Loucy (cell line): ENCODE measurements at regions not wholly inside any gene's neighbourhood (a gene's known extent, or its start where the extent isn't known, plus 50 kb on each side); places are given as distances from the start of the nearest gene placed in this dataset.

ENCODE experiments used
- H2AFZ ChIP-seq: fragments of 200-600 bp; sonication (generic); 2 replicates; pipeline ENCODE4 v1.6.0; 2016; ENCODE audit warnings: antibody characterized with exemption, mild to moderate bottlenecking, low read length, moderate library complexity
- H3F3A ChIP-seq: fragments of 200-600 bp; 2 replicates; pipeline ENCODE4 v1.6.0; 2016; ENCODE audit warnings: antibody characterized with exemption, low read depth, mild to moderate bottlenecking
- H3K27me3 ChIP-seq: fragments of 200-600 bp; sonication (generic); 2 replicates; pipeline ENCODE4 v1.6.1; 2014; ENCODE audit warnings: low read length, mild to moderate bottlenecking; ENCODE audit not compliant: insufficient read depth, poor library complexity, severe bottlenecking
- H3K36me3 ChIP-seq: fragments of 200-600 bp; sonication (generic); 2 replicates; pipeline ENCODE4 v1.6.1; 2016; ENCODE audit warnings: low read length; ENCODE audit not compliant: insufficient read depth
- H3K4me1 ChIP-seq: fragments of 200-600 bp; sonication (generic); 2 replicates; pipeline ENCODE4 v1.5.1; 2014; ENCODE audit warnings: low read length, mild to moderate bottlenecking; ENCODE audit not compliant: insufficient read depth, poor library complexity, severe bottlenecking
- H3K4me2 ChIP-seq: fragments of 200-600 bp; sonication (generic); 2 replicates; pipeline ENCODE4 v1.6.0; 2014; ENCODE audit warnings: antibody characterized with exemption, low read length, low read depth, mild to moderate bottlenecking; ENCODE audit not compliant: poor library complexity, severe bottlenecking
- H3K4me3 ChIP-seq: fragments of 200-600 bp; sonication (generic); 2 replicates; pipeline ENCODE4 v1.5.1; 2014; ENCODE audit warnings: low read length, mild to moderate bottlenecking, mixed read lengths; ENCODE audit not compliant: poor library complexity, severe bottlenecking
- H3K79me2 ChIP-seq: fragments of 200-600 bp; sonication (generic); 2 replicates; pipeline ENCODE4 v1.6.1; 2014; ENCODE audit warnings: low read length; ENCODE audit not compliant: insufficient read depth
- H3K9ac ChIP-seq: fragments of 200-600 bp; sonication (generic); 2 replicates; pipeline ENCODE4 v1.6.0; 2014; ENCODE audit warnings: mild to moderate bottlenecking, low read depth, low read length, moderate library complexity; ENCODE audit not compliant: poor library complexity, severe bottlenecking
- H3K9me2 ChIP-seq: fragments of 200-600 bp; sonication (generic); replicated peaks from 2 replicates; pipeline ENCODE4 v1.6.1; 2016; ENCODE audit warnings: low read depth, low read length, mixed read lengths
- H3K9me3 ChIP-seq: fragments of 200-600 bp; sonication (generic); 2 replicates; pipeline ENCODE4 v1.6.1; 2014; ENCODE audit warnings: mild to moderate bottlenecking, antibody characterized with exemption, low read length, low read depth; ENCODE audit not compliant: insufficient read depth
- H4K20me1 ChIP-seq: fragments of 200-600 bp; sonication (generic); 2 replicates; pipeline ENCODE4 v1.6.0; 2014; ENCODE audit warnings: antibody characterized with exemption, low read length, mild to moderate bottlenecking; ENCODE audit not compliant: insufficient read depth, poor library complexity, severe bottlenecking
- CTCF ChIP-seq: fragments of 200-600 bp; sonication (generic); conservative IDR thresholded peaks from 2 replicates; pipeline ENCODE4 v1.5.1; 2014; ENCODE audit warnings: mild to moderate bottlenecking, antibody characterized with exemption, low read length
- EZH2phosphoT487 ChIP-seq: fragments of 200-600 bp; IDR thresholded peaks from 2 replicates; pipeline ENCODE4 v1.6.1; 2018; ENCODE audit warnings: antibody characterized with exemption, mild to moderate bottlenecking, moderate library complexity, borderline replicate concordance

GRCh38 chr21:38083535-38083934 lies 167.3 kb upstream of the KCNJ6 start:
- H3K27me3 ChIP-seq: no peaks in the 10 kb centered on the region
- no peaks in the 10 kb centered on the region for H3K4me1 ChIP-seq
- no peaks in the 10 kb centered on the region for H3K9me3 ChIP-seq
- H3K4me3 ChIP-seq: no peak overlapping the region
- no peak overlapping the region for H2AFZ ChIP-seq
- no peak overlapping the region for H3K9ac ChIP-seq
- no peaks in the 10 kb centered on the region for H3K36me3 ChIP-seq
- no peaks in the 10 kb centered on the region for H4K20me1 ChIP-seq
- H3K79me2 ChIP-seq: no peaks in the 10 kb centered on the region
- H3K9me2 ChIP-seq: no peaks in the 10 kb centered on the region
- TF ChIP-seq EZH2phosphoT487: no peak
- TF ChIP-seq CTCF: no peak
- H3F3A ChIP-seq: no peaks in the 10 kb centered on the region
- H3K4me2 ChIP-seq: no peak overlapping the region

- Histone ChIP-seq H4K20me1 (no peaks in the 10 kb centered on the region), H3K36me3 (no peaks in the 10 kb centered on the region), H3K4me2 (no peak overlapping the region), H3K27me3 (no peaks in the 10 kb centered on the region), H3K4me3 (no peak overlapping the region), H2AFZ (no peak overlapping the region), H3K9me3 (no peaks in the 10 kb centered on the region), H3K4me1 (no peaks in the 10 kb centered on the region), H3K9me2 (no peaks in the 10 kb centered on the region), H3K9ac (no peak overlapping the region), H3F3A (no peaks in the 10 kb centered on the region), H3K79me2 (no peaks in the 10 kb centered on the region)
- TF ChIP-seq CTCF (no peak), EZH2phosphoT487 (no peak)
Observed at GRCh38 chr21:38086580-38086979, 170.2 kb upstream of the KCNJ15 start.

- Histone ChIP-seq H4K20me1 (no peaks in the 10 kb centered on the region), H3K4me2 (no peak overlapping the region), H3K9me2 (no peaks in the 10 kb centered on the region), H3K79me2 (no peaks in the 10 kb centered on the region), H3F3A (no peaks in the 10 kb centered on the region), H3K4me3 (no peak overlapping the region), H2AFZ (no peak overlapping the region), H3K27me3 (no peaks in the 10 kb centered on the region), H3K4me1 (no peaks in the 10 kb centered on the region), H3K36me3 (no peaks in the 10 kb centered on the region), H3K9me3 (no peaks in the 10 kb centered on the region), H3K9ac (no peak overlapping the region)
- no peak for TF ChIP-seq CTCF
Observed at GRCh38 chr21:38088916-38089762, 167.7 kb upstream of the KCNJ15 start.
